H9 (cell line): ENCODE measurements at regions not wholly inside any gene's neighbourhood (a gene's known extent, or its start where the extent isn't known, plus 50 kb on each side); places are given as distances from the start of the nearest gene placed in this dataset.

Experiments used
- DNase-seq: peaks from one replicate; pipeline ENCODE4 v3.0.0-alpha.2; 2017
- H2AFZ ChIP-seq: one replicate; pipeline ENCODE4 v1.6.1; 2013; ENCODE audit warnings: mild to moderate bottlenecking, low read length, control low read depth, moderate library complexity
- H2AK5ac ChIP-seq: 2 replicates; pipeline ENCODE4 v1.6.1; 2013; ENCODE audit warnings: low read length, control low read depth, mixed read lengths; ENCODE audit not compliant: insufficient read length
- H2BK120ac ChIP-seq: one replicate; pipeline ENCODE4 v1.6.1; 2013; ENCODE audit warnings: low read depth, mild to moderate bottlenecking, low read length, control low read depth, inconsistent platforms; ENCODE audit not compliant: poor library complexity, severe bottlenecking
- H2BK12ac ChIP-seq: 2 replicates; pipeline ENCODE4 v1.6.1; 2013; ENCODE audit warnings: low read length, control low read depth, mixed read lengths, low read depth; ENCODE audit not compliant: insufficient read length
- H2BK15ac ChIP-seq: 2 replicates; pipeline ENCODE4 v1.6.1; 2013; ENCODE audit warnings: low read depth, low read length, control low read depth
- H2BK20ac ChIP-seq: one replicate; pipeline ENCODE4 v1.6.1; 2013; ENCODE audit warnings: low read depth, mild to moderate bottlenecking, low read length, control low read depth, inconsistent platforms; ENCODE audit not compliant: poor library complexity, severe bottlenecking
- H2BK5ac ChIP-seq: 2 replicates; pipeline ENCODE4 v1.6.1; 2013; ENCODE audit warnings: low read length, control low read depth, mixed read lengths; ENCODE audit not compliant: insufficient read length
- H3K14ac ChIP-seq: 2 replicates; pipeline ENCODE4 v1.6.1; 2013; ENCODE audit warnings: low read length, control low read depth; ENCODE audit not compliant: insufficient read depth
- H3K18ac ChIP-seq: 2 replicates; pipeline ENCODE4 v1.6.1; 2013; ENCODE audit warnings: low read depth, mild to moderate bottlenecking, mixed read lengths, low read length, control low read depth; ENCODE audit not compliant: insufficient read length
- H3K23ac ChIP-seq: 2 replicates; pipeline ENCODE4 v1.6.1; 2013; ENCODE audit warnings: low read length, control low read depth, mixed read lengths, low read depth; ENCODE audit not compliant: insufficient read length
- H3K23me2 ChIP-seq: 2 replicates; pipeline ENCODE4 v1.6.1; 2013; ENCODE audit warnings: low read depth, mild to moderate bottlenecking, mixed read lengths, low read length, control low read depth; ENCODE audit not compliant: insufficient read length, poor library complexity, severe bottlenecking
- H3K27ac ChIP-seq: 2 replicates; pipeline ENCODE4 v1.5.1; 2013; ENCODE audit warnings: low read length, control low read depth, mixed read lengths, low read depth; ENCODE audit not compliant: insufficient read length
- H3K27me3 ChIP-seq: 2 replicates; pipeline ENCODE4 v1.6.1; 2013; ENCODE audit warnings: low read length, control low read depth, inconsistent platforms; ENCODE audit not compliant: insufficient read depth
- H3K4ac ChIP-seq: 2 replicates; pipeline ENCODE4 v1.6.1; 2013; ENCODE audit warnings: low read depth, mild to moderate bottlenecking, control low read depth, inconsistent platforms, low read length, moderate library complexity
- H3K4me1 ChIP-seq: 2 replicates; pipeline ENCODE4 v1.6.1; 2013; ENCODE audit warnings: low read length, control low read depth, inconsistent platforms; ENCODE audit not compliant: insufficient read depth
- H3K4me2 ChIP-seq: 2 replicates; pipeline ENCODE4 v1.6.1; 2013; ENCODE audit warnings: low read length, control low read depth, mixed read lengths; ENCODE audit not compliant: insufficient read length, insufficient read depth
- H3K56ac ChIP-seq: 2 replicates; pipeline ENCODE4 v1.6.1; 2013; ENCODE audit warnings: low read depth, mild to moderate bottlenecking, mixed read lengths, low read length, control low read depth; ENCODE audit not compliant: insufficient read length
- H3K79me1 ChIP-seq: 2 replicates; pipeline ENCODE4 v1.6.1; 2013; ENCODE audit warnings: low read depth, mild to moderate bottlenecking, moderate library complexity, low read length, control low read depth, inconsistent platforms; ENCODE audit not compliant: insufficient read depth, poor library complexity, severe bottlenecking
- H3K79me2 ChIP-seq: 2 replicates; pipeline ENCODE4 v1.6.1; 2013; ENCODE audit warnings: low read length, control low read depth, inconsistent platforms; ENCODE audit not compliant: insufficient read depth
- H3K9ac ChIP-seq: 2 replicates; pipeline ENCODE4 v1.6.1; 2013; ENCODE audit warnings: low read length, control low read depth, mixed read lengths; ENCODE audit not compliant: insufficient read length; ENCODE audit errors: extremely low read depth
- H3K9me3 ChIP-seq: one replicate; pipeline ENCODE4 v1.6.1; 2013; ENCODE audit warnings: low read depth, low read length, inconsistent platforms; ENCODE audit not compliant: control insufficient read depth
- H3T11ph ChIP-seq: one replicate; pipeline ENCODE4 v1.6.1; 2013; ENCODE audit warnings: mild to moderate bottlenecking, low read length, control low read depth, inconsistent platforms
- H4K20me1 ChIP-seq: one replicate; pipeline ENCODE4 v1.6.1; 2013; ENCODE audit not compliant: control insufficient read depth, insufficient read length, insufficient read depth
- H4K5ac ChIP-seq: 2 replicates; pipeline ENCODE4 v1.6.1; 2013; ENCODE audit warnings: low read depth, mild to moderate bottlenecking, mixed read lengths, low read length, control low read depth; ENCODE audit not compliant: insufficient read length
- H4K8ac ChIP-seq: replicated peaks from 2 replicates; pipeline ENCODE4 v1.6.1; 2013; ENCODE audit warnings: low read length, control low read depth, mixed read lengths, low read depth; ENCODE audit not compliant: insufficient read length
- H4K91ac ChIP-seq: 2 replicates; pipeline ENCODE4 v1.6.1; 2013; ENCODE audit warnings: low read depth, mild to moderate bottlenecking, moderate library complexity, mixed read lengths, low read length, control low read depth; ENCODE audit not compliant: insufficient read length
- H3K27ac Mint-ChIP-seq, 3 experiments: 2 replicates in 2 of 3; 3 replicates in 1 of 3; pipeline ENCODE4 v1.8.0; 2020 to 2021; ENCODE audit warnings: mixed read lengths in 3 of 3, mild to moderate bottlenecking in 1 of 3, moderate library complexity in 1 of 3
- H3K27me3 Mint-ChIP-seq: 2 replicates; pipeline ENCODE4 v1.8.0; 2021; ENCODE audit warnings: low read depth, mild to moderate bottlenecking, moderate library complexity, mixed read lengths
- H3K36me3 Mint-ChIP-seq, 3 experiments: 2 replicates in 2 of 3; 3 replicates in 1 of 3; pipeline ENCODE4 v1.8.0; 2020 to 2021; ENCODE audit warnings: low read depth in 3 of 3, mixed read lengths in 3 of 3; ENCODE audit not compliant: insufficient read depth in 1 of 3
- H3K4me1 Mint-ChIP-seq, 2 experiments: 2 replicates each; pipeline ENCODE4 v1.8.0; 2020; ENCODE audit warnings: mixed read lengths in 2 of 2
- H3K4me3 Mint-ChIP-seq, 2 experiments: 2 replicates in 1 of 2; 3 replicates in 1 of 2; pipeline ENCODE4 v1.8.0; 2020 to 2021; ENCODE audit warnings: mild to moderate bottlenecking in 2 of 2, mixed read lengths in 2 of 2, moderate library complexity in 1 of 2
- H3K9me3 Mint-ChIP-seq, 2 experiments: 2 replicates in 1 of 2; 3 replicates in 1 of 2; pipeline ENCODE4 v1.8.0; 2020; ENCODE audit warnings: mild to moderate bottlenecking in 2 of 2, mixed read lengths in 2 of 2, moderate library complexity in 1 of 2
- WGBS: extraction: QIAGEN DNeasy Blood & Tissue Kit; methylation state at CpG from one replicate; pipeline ENCODE4 v1.1.7; 2013; ENCODE audit warnings: missing lambda C conversion rate, low lambda C conversion rate, mixed read lengths; ENCODE audit not compliant: insufficient read length; ENCODE audit errors: extremely low coverage; 5-methylcytosine and 5-hydroxymethylcytosine counted together
- TF ChIP-seq, protein P1 (sequence below): fragments of 200-600 bp; sonication (generic); conservative IDR thresholded peaks from 3 replicates; pipeline ENCODE4 v1.8.0; 2021; ENCODE audit warnings: antibody characterized with exemption, mild to moderate bottlenecking

DNA sequence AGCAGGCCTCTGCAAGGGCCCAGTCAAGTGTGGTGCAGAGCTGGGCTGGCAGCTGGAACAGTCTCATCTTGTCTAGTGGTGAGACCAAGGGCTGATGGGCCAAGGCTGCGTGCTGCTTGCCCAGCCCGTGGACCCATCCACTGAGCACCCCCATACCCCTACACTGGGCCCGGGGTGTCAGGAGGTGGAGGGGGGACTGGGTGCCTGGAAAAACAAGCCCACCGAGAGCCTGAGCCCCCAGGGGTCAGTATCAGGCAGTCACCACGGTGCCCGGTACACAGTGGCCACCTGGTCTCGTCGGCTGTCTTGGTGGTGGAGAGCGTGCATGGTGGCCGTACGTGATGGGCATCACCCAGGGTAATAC is 238.3 kb downstream of the SEC14L1 start:
- no peak overlapping the region for H3K4me3 Mint-ChIP-seq
- H2BK20ac ChIP-seq: no peak overlapping the region
- no peak overlapping the region for H2BK12ac ChIP-seq
- peaks cover 19% of the 10 kb centered on the region for H3K79me1 ChIP-seq
- H3K79me2 ChIP-seq: peaks cover 21% of the 10 kb centered on the region; the same call in 1 of the 2 replicates
- no peak overlapping the region for H4K5ac ChIP-seq
- peaks cover 0 to 4% (median 2%) of the 10 kb centered on the region in 3 experiments; a peak in 3 of 7 replicates for H3K36me3 Mint-ChIP-seq
- H2BK5ac ChIP-seq: no peak overlapping the region
- no peak overlapping the region for H3K4me2 ChIP-seq
- H3K9me3 ChIP-seq: no peaks in the 10 kb centered on the region
- TF ChIP-seq, protein P1, sequence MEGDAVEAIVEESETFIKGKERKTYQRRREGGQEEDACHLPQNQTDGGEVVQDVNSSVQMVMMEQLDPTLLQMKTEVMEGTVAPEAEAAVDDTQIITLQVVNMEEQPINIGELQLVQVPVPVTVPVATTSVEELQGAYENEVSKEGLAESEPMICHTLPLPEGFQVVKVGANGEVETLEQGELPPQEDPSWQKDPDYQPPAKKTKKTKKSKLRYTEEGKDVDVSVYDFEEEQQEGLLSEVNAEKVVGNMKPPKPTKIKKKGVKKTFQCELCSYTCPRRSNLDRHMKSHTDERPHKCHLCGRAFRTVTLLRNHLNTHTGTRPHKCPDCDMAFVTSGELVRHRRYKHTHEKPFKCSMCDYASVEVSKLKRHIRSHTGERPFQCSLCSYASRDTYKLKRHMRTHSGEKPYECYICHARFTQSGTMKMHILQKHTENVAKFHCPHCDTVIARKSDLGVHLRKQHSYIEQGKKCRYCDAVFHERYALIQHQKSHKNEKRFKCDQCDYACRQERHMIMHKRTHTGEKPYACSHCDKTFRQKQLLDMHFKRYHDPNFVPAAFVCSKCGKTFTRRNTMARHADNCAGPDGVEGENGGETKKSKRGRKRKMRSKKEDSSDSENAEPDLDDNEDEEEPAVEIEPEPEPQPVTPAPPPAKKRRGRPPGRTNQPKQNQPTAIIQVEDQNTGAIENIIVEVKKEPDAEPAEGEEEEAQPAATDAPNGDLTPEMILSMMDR: no peak
- no peak overlapping the region for H2BK120ac ChIP-seq
- H3K27ac Mint-ChIP-seq: no peak overlapping the region
- H3K56ac ChIP-seq: no peak overlapping the region
- H3K23me2 ChIP-seq: peaks cover 2% of the 10 kb centered on the region
- no peak overlapping the region for H2AFZ ChIP-seq
- no peak overlapping the region for H4K91ac ChIP-seq
- no peaks in the 10 kb centered on the region for H3K27me3 ChIP-seq
- no peaks in the 10 kb centered on the region; the same call in 1 of the 2 replicates for H3K27me3 Mint-ChIP-seq
- no peak overlapping the region for H3K23ac ChIP-seq
- peaks cover 72 to 98% of the 10 kb centered on the region in 2 experiments for H3K4me1 Mint-ChIP-seq
- DNase-seq: no peak
- no peak overlapping the region for H4K8ac ChIP-seq
- no peak overlapping the region; the same call in 1 of the 2 replicates for H3K14ac ChIP-seq
- H3K18ac ChIP-seq: no peak overlapping the region
- no peaks in the 10 kb centered on the region; a peak in 1 of 5 replicates for H3K9me3 Mint-ChIP-seq
- H3K4ac ChIP-seq: no peak overlapping the region
- no peak overlapping the region for H3K27ac ChIP-seq
- WGBS: no CpG with 5 or more reads among the region's 11 CpGs
- peaks cover 7% of the 10 kb centered on the region for H4K20me1 ChIP-seq
- no peak overlapping the region for H3K9ac ChIP-seq
- no peak overlapping the region for H2BK15ac ChIP-seq
- no peak overlapping the region for H3T11ph ChIP-seq
- H2AK5ac ChIP-seq: no peak overlapping the region
- peaks cover 22% of the 10 kb centered on the region; the same call in 1 of the 2 replicates for H3K4me1 ChIP-seq
